A673 (cell line): ENCODE measurements at regions not wholly inside any gene's neighbourhood (a gene's known extent, or its start where the extent isn't known, plus 50 kb on each side); places are given as distances from the start of the nearest gene placed in this dataset.

Experiments used
- BruUV-seq: library from RNA; stranded (reverse); fragments of 400-500 nt; replicated peaks from 2 replicates; lab custom pipeline; 2021; lab: Mats Ljungman, UMichigan
- CTCF ChIA-PET: fragments of 300-600 bp; sonication (Branson Sonifier 250); formaldehyde crosslinking; loops from one replicate; lab custom pipeline; 2022; ENCODE audit warnings: antibody characterized with exemption; lab: Charles Lee
- POLR2A ChIA-PET: fragments of 300-600 bp; sonication (Branson Sonifier 250); formaldehyde crosslinking; loops from one replicate; lab custom pipeline; 2022; ENCODE audit warnings: antibody characterized with exemption; ENCODE audit not compliant: low non-redundant PET; lab: Charles Lee
- DNase-seq: peaks from one replicate; pipeline ENCODE4 v3.0.0-alpha.2; 2015; ENCODE audit warnings: low spot score
- H3K27ac ChIP-seq: fragments of 200-600 bp; sonication (generic); 2 replicates; pipeline ENCODE4 v1.5.1; 2016; ENCODE audit warnings: mixed run types, low read depth, mild to moderate bottlenecking, mixed read lengths, antibody characterized with exemption, low read length; ENCODE audit not compliant: poor library complexity, severe bottlenecking
- H3K27me3 ChIP-seq: fragments of 200-600 bp; sonication (generic); replicated peaks from 2 replicates; pipeline ENCODE4 v1.6.1; 2017; ENCODE audit warnings: mixed run types, low read depth, mild to moderate bottlenecking, mixed read lengths, antibody characterized with exemption, low read length; ENCODE audit not compliant: insufficient read depth, poor library complexity
- H3K36me3 ChIP-seq: fragments of 200-600 bp; sonication (generic); 2 replicates; pipeline ENCODE4 v1.6.1; 2016; ENCODE audit warnings: mixed run types, mild to moderate bottlenecking, mixed read lengths, antibody characterized with exemption, low read length; ENCODE audit not compliant: insufficient read depth, poor library complexity, severe bottlenecking
- H3K4me1 ChIP-seq: fragments of 200-600 bp; sonication (generic); 2 replicates; pipeline ENCODE4 v1.6.1; 2017; ENCODE audit warnings: mixed run types, mild to moderate bottlenecking, mixed read lengths, antibody characterized with exemption, low read length; ENCODE audit not compliant: insufficient read depth, poor library complexity, severe bottlenecking
- H3K4me3 ChIP-seq: fragments of 200-600 bp; sonication (generic); 2 replicates; pipeline ENCODE4 v1.5.1; 2016; ENCODE audit warnings: low read depth, mixed run types, mild to moderate bottlenecking, mixed read lengths, low read length; ENCODE audit not compliant: poor library complexity, severe bottlenecking
- H3K9me3 ChIP-seq: fragments of 200-600 bp; sonication (generic); 2 replicates; pipeline ENCODE4 v1.6.1; 2016; ENCODE audit warnings: mixed run types, low read depth, mild to moderate bottlenecking, mixed read lengths, antibody characterized with exemption, low read length; ENCODE audit not compliant: poor library complexity, severe bottlenecking
- EZH2 ChIP-seq: fragments of 200-600 bp; sonication (generic); IDR thresholded peaks from 2 replicates; pipeline ENCODE4 v1.6.1; 2017; ENCODE audit warnings: borderline replicate concordance, low read depth, mild to moderate bottlenecking, mixed read lengths, antibody characterized with exemption, low read length; ENCODE audit not compliant: poor library complexity, severe bottlenecking
- intact Hi-C: fragments of 100-400 bp; cut with micrococcal nuclease; formaldehyde crosslinking; loops from one replicate; pipeline ENCODE4 v1.10.0; 2022; ENCODE audit not compliant: unreplicated experiment
- TF ChIP-seq, protein P1 (sequence below): fragments of 300-800, 200-600 bp; sonication (generic); conservative IDR thresholded peaks from 2 replicates; pipeline ENCODE4 v1.5.1; 2017; ENCODE audit warnings: low read depth, mild to moderate bottlenecking, antibody characterized with exemption, low read length, moderate library complexity, mixed read lengths

DNA sequence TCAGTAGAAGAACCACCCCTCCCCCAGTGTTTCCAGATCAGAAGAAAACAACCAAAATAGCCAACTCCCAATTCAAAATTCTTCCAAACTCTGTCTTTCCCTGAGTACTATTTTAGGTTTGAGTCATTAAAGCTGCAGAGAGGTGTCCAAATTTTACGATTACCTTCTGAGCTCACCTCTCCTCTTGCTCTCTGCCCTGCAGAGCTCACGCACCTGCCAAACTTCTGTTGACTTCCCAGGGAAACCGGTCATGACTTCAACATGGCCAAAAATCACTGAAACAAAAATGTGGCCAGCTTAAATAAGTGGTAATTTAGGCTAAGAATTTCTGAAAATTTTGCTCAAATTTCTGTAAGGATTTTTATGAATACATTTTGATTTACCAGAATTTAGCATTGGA, 70.9 kb upstream of the OTX2 start:
- peaks cover 13% of the 10 kb centered on the region for H3K4me1 ChIP-seq
- no peak overlapping the region for H3K4me3 ChIP-seq
- intact Hi-C loops = no loop called here
- H3K9me3 ChIP-seq = no peaks in the 10 kb centered on the region
- H3K27me3 ChIP-seq = no peaks in the 10 kb centered on the region
- POLR2A ChIA-PET = no interaction called here
- no peak for TF ChIP-seq EZH2
- TF ChIP-seq, protein P1, sequence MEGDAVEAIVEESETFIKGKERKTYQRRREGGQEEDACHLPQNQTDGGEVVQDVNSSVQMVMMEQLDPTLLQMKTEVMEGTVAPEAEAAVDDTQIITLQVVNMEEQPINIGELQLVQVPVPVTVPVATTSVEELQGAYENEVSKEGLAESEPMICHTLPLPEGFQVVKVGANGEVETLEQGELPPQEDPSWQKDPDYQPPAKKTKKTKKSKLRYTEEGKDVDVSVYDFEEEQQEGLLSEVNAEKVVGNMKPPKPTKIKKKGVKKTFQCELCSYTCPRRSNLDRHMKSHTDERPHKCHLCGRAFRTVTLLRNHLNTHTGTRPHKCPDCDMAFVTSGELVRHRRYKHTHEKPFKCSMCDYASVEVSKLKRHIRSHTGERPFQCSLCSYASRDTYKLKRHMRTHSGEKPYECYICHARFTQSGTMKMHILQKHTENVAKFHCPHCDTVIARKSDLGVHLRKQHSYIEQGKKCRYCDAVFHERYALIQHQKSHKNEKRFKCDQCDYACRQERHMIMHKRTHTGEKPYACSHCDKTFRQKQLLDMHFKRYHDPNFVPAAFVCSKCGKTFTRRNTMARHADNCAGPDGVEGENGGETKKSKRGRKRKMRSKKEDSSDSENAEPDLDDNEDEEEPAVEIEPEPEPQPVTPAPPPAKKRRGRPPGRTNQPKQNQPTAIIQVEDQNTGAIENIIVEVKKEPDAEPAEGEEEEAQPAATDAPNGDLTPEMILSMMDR = no peak
- no peaks in the 10 kb centered on the region for H3K36me3 ChIP-seq
- no peak overlapping the region for H3K27ac ChIP-seq
- CTCF ChIA-PET = no interaction called here
- no TSS peak for BruUV-seq
- no peak for DNase-seq

DNA sequence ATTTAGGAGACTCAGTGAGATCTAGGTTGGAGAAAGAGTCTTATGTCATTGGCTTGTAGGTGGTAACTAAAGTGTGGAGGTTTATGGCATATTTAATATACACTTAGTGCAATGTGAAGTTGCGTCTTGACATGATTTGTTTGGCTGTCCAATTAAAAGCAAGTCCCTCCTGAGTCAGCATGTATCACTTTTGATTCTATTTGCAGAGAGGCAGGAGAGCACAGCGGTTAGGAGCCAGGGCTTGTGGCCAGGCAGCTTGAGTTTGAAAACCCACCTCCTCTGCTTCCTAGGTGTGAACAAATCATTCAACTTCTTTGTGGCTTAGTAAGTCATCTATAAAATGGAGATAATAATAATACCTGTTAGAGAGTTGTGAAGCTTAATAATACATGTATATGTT, 68.5 kb upstream of the OTX2 start:
- TF ChIP-seq, protein P1 = no peak
- TF ChIP-seq EZH2 = no peak

DNA sequence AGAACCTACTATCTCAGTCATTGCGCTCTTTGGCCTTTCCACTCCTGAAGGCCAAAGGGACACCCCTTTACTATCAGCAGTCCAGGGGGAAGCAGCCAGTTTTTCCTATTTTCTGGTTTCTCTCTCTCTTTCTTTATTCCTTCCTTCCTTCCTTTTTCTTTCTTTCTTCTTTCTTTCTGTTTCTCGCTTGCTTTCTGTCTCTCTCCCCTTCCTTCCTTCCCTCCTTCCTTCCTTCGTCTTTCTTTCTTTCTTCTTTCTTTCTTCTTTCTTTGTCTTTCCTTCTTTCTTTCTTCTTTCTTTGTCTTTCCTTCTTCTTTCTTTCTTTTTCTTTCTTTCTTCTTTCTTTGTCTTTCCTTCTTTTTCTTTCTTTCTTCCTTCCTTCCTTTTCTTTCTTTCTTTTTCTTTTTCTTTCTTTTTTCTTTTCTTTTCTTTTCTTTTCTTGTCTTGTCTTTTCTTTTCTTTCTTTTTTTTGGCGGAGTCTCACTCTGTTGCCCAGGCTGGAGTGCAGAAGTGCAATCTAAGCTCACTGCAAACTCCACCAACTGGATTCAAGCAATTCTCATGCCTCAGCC, 64.9 kb upstream of the OTX2 start:
- POLR2A ChIA-PET = no interaction called here
- CTCF ChIA-PET = no interaction called here
- no peaks in the 10 kb centered on the region for H3K27me3 ChIP-seq
- TF ChIP-seq, protein P1 = no peak
- no peak for TF ChIP-seq EZH2
- H3K9me3 ChIP-seq = no peaks in the 10 kb centered on the region
- intact Hi-C loops = no loop called here
- H3K4me1 ChIP-seq = no peaks in the 10 kb centered on the region
- no peak for DNase-seq
- BruUV-seq = no TSS peak
- H3K27ac ChIP-seq = no peak overlapping the region
- H3K36me3 ChIP-seq = no peaks in the 10 kb centered on the region
- no peak overlapping the region for H3K4me3 ChIP-seq

More for the DNA sequence above, 68.5 kb upstream of the OTX2 start:
- no peaks in the 10 kb centered on the region for H3K36me3 ChIP-seq
- no peak overlapping the region for H3K27ac ChIP-seq
- no peaks in the 10 kb centered on the region for H3K9me3 ChIP-seq
- ChIA-PET CTCF (no interaction called here), POLR2A (no interaction called here)
- intact Hi-C loops = no loop called here
- H3K27me3 ChIP-seq = no peaks in the 10 kb centered on the region
- no peak overlapping the region for H3K4me3 ChIP-seq
- DNase-seq = no peak
- BruUV-seq = no TSS peak
- H3K4me1 ChIP-seq = no peaks in the 10 kb centered on the region
